Astrocyte (in vitro differentiated cells and primary cell): ENCODE measurements at regions not wholly inside any gene's neighbourhood (a gene's known extent, or its start where the extent isn't known, plus 50 kb on each side); places are given as distances from the start of the nearest gene placed in this dataset.

ENCODE experiments used
- EZH2 ChIP-seq: IDR thresholded peaks from 2 replicates; pipeline ENCODE4 v1.6.1; 2012; ENCODE audit warnings: mild to moderate bottlenecking, low read length, inconsistent platforms; ENCODE audit not compliant: insufficient read depth
- TF ChIP-seq, protein P1 (sequence below): IDR thresholded peaks from 2 replicates; pipeline ENCODE4 v1.5.1; 2011; ENCODE audit warnings: low read depth, mild to moderate bottlenecking, inconsistent platforms, low read length, moderate library complexity; ENCODE audit not compliant: insufficient read depth

DNA sequence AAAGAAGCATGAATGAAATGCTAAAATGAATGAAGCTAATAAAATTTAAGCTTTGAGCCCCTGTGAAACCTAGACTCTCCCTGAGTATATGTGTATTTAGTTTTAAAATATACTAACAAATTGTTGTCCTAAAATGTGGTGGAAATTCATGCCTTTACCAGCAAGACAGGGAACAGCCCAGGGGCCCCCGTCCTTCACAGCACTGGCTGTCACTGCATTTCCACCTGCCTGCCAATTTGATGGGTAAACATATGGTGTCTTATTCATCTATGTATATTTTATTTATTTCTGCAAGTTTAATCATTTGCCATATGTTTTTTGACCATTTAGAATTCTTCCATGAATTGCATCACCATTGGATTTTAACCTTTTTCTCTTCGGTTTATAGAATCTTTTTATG, 463.7 kb upstream of the NBEA start:
- TF ChIP-seq, protein P1, sequence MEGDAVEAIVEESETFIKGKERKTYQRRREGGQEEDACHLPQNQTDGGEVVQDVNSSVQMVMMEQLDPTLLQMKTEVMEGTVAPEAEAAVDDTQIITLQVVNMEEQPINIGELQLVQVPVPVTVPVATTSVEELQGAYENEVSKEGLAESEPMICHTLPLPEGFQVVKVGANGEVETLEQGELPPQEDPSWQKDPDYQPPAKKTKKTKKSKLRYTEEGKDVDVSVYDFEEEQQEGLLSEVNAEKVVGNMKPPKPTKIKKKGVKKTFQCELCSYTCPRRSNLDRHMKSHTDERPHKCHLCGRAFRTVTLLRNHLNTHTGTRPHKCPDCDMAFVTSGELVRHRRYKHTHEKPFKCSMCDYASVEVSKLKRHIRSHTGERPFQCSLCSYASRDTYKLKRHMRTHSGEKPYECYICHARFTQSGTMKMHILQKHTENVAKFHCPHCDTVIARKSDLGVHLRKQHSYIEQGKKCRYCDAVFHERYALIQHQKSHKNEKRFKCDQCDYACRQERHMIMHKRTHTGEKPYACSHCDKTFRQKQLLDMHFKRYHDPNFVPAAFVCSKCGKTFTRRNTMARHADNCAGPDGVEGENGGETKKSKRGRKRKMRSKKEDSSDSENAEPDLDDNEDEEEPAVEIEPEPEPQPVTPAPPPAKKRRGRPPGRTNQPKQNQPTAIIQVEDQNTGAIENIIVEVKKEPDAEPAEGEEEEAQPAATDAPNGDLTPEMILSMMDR, result no peak
- TF ChIP-seq EZH2, result no peak
